ENCODE measurements at regions not wholly inside any gene's neighbourhood (a gene's known extent, or its start where the extent isn't known, plus 50 kb on each side); places are given as distances from the start of the nearest gene placed in this dataset.

DNA sequence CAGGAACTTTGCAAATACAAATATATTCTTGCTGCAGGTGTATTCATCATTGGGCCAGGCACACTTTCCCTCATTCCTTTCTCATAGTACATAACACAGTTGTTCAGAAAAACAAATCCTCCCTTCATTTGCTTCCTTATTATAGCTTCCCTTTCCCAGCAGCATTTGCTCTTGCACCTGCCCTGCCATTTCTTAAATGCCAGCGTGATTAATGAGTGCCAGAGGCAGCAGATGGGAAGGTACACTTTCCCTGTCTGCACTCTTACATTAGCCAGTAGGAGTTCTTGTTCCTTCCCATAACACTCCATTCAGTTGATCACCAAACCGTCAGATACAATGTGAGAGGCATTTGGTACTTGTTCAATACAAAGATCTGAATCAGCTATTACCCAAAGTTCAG, 128.5 kb upstream of the GAP43 start:
- H3K9me3 ChIP-seq (ENCODE audit: control insufficient read depth, low read length) = no peaks in the 10 kb centered on the region
- H3K36me3 ChIP-seq (ENCODE audit: control insufficient read depth, insufficient read depth, low read length) = no peaks in the 10 kb centered on the region
- 75 to 88% methylated on average over 1 to 2 of the region's 2 CpGs for WGBS, 2 experiments (ENCODE audit: insufficient coverage in 2 of 2)
- no peak overlapping the region for H3K27ac ChIP-seq (ENCODE audit: low read depth, low read length, severe bottlenecking)
- H3K4me1 ChIP-seq (ENCODE audit: control insufficient read depth, insufficient read depth, low read length, poor library complexity, severe bottlenecking) = peaks cover 4% of the 10 kb centered on the region
- no peak overlapping the region for H3K4me3 ChIP-seq (ENCODE audit: extremely low read depth, insufficient read depth, low read length, poor library complexity, severe bottlenecking)

DNA sequence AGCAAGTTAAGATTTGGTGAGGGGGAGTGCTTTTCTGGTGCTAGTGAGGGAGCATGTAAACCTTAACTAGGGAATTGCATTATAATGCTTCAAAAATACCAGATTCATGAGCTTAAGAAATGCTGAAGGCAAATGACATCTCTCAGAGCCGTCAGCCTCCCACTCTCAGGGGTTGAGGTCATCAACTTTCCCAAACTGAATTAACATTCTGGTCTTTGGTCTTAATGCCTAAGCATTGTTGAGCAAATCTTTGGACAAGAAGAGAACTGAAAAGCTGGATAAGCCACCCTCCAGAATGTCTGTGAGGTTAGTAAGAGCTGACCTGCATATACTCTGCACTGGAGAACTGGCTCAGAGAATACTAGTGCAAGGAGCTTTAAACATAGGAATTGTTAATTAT, 124.9 kb upstream of the GAP43 start:
- Histone ChIP-seq H3K9me3 (ENCODE audit: control insufficient read depth, low read length) (no peaks in the 10 kb centered on the region), H3K4me1 (ENCODE audit: control insufficient read depth, insufficient read depth, low read length, poor library complexity, severe bottlenecking) (peaks cover 4% of the 10 kb centered on the region), H3K27ac (ENCODE audit: low read depth, low read length, severe bottlenecking) (no peak overlapping the region), H3K4me3 (ENCODE audit: extremely low read depth, insufficient read depth, low read length, poor library complexity, severe bottlenecking) (no peak overlapping the region), H3K36me3 (ENCODE audit: control insufficient read depth, insufficient read depth, low read length) (no peaks in the 10 kb centered on the region)
- WGBS, 2 experiments (ENCODE audit: insufficient coverage in 2 of 2) = no CpG with 5 or more reads among the region's 1 CpG

DNA sequence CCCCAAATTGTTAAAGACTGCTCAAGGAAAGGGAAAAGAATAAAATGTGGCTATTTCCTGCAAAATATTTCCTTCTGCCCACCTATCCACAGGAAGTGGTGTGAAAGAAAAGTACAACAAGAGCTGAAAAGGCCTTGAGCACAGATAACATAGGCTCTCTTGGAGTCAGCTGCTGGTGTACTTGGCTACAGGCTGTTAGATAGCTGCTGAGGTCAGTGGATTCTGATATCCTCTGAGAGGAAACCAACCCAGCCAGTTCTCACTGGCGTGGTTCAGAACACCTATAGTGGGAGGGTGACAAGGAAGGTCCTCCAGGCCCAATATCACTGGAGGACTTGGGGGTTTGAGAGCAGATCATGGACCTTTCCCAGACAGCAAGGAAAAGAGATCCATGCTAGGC, 124.4 kb upstream of the GAP43 start:
- WGBS, 2 experiments (ENCODE audit: insufficient coverage in 2 of 2) = no CpG with 5 or more reads among the region's 1 CpG
- Histone ChIP-seq H3K36me3 (ENCODE audit: control insufficient read depth, insufficient read depth, low read length) (no peaks in the 10 kb centered on the region), H3K4me3 (ENCODE audit: extremely low read depth, insufficient read depth, low read length, poor library complexity, severe bottlenecking) (no peak overlapping the region), H3K9me3 (ENCODE audit: control insufficient read depth, low read length) (no peaks in the 10 kb centered on the region), H3K4me1 (ENCODE audit: control insufficient read depth, insufficient read depth, low read length, poor library complexity, severe bottlenecking) (peaks cover 4% of the 10 kb centered on the region), H3K27ac (ENCODE audit: low read depth, low read length, severe bottlenecking) (no peak overlapping the region)

DNA sequence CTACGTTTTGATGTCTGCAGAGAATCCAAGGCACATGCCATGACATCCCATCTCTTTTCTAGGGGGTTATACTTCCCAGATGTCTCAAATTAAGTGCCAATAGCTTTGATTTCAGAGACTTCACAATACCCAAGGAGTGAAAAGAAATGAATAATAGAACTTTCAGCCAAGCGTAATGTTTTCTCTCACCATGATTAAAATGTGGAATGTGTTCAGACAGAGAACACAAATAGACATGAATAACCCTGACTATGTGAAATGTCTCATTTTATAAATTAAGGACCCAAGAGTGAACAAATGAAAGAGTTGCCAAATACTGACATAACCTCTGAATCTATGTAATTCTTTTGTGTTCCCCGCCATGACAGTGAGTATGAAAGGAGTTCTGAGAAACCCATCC, 123.6 kb upstream of the GAP43 start:
- Histone ChIP-seq H3K36me3 (ENCODE audit: control insufficient read depth, insufficient read depth, low read length) (no peaks in the 10 kb centered on the region), H3K27ac (ENCODE audit: low read depth, low read length, severe bottlenecking) (no peak overlapping the region), H3K9me3 (ENCODE audit: control insufficient read depth, low read length) (no peaks in the 10 kb centered on the region), H3K4me1 (ENCODE audit: control insufficient read depth, insufficient read depth, low read length, poor library complexity, severe bottlenecking) (peaks cover 4% of the 10 kb centered on the region), H3K4me3 (ENCODE audit: extremely low read depth, insufficient read depth, low read length, poor library complexity, severe bottlenecking) (no peak overlapping the region)
- WGBS, 2 experiments (ENCODE audit: insufficient coverage in 2 of 2) = 83 to 90% methylated on average over 2 of the region's 3 CpGs

DNA sequence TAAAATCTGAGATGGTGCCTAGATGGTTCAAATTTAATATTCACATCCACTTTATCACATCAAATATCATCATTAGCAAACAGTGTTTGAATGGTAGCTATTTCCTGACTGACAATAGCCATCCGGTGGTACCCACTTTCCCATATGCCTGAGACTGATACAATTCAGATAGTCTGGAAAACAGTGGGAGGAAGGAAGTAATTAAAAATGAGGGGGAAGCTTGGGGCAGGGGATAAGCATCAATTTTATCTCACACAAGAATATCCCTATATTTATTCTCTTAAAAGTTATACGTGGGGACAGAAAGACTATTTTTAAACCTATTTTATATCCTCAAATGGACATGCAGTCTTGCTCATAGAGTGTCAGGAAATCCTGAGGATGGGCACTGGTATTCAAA, 122.5 kb upstream of the GAP43 start:
- 80% methylated on average over 1 of the region's 2 CpGs; no CpG with 5 or more reads in 1 of the 2 experiments for WGBS, 2 experiments (ENCODE audit: insufficient coverage in 2 of 2)
- Histone ChIP-seq H3K4me1 (ENCODE audit: control insufficient read depth, insufficient read depth, low read length, poor library complexity, severe bottlenecking) (peaks cover 4% of the 10 kb centered on the region), H3K36me3 (ENCODE audit: control insufficient read depth, insufficient read depth, low read length) (no peaks in the 10 kb centered on the region), H3K27ac (ENCODE audit: low read depth, low read length, severe bottlenecking) (peak overlapping the region; percentile 39), H3K4me3 (ENCODE audit: extremely low read depth, insufficient read depth, low read length, poor library complexity, severe bottlenecking) (no peak overlapping the region), H3K9me3 (ENCODE audit: control insufficient read depth, low read length) (peaks cover 9% of the 10 kb centered on the region)

DNA sequence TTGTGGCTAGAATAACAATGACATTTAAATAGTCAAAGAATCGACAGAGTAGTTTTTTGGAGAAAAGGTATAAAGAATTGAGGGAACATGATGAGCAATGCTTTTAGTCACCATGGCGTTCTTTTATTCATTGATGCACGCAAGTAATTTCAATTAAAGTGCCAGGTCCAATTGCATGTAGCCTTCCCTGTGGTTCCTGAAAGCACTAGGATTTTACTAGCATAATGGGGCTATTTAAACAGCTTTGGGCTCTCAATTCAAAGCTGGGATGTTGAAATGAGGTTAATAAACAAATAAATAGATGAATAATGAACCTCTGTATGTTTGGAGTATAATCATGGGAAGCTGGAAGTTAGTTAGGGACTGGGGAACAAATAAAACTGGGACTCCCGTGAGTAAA, 121.2 kb upstream of the GAP43 start:
- Histone ChIP-seq H3K4me1 (ENCODE audit: control insufficient read depth, insufficient read depth, low read length, poor library complexity, severe bottlenecking) (peaks cover 4% of the 10 kb centered on the region), H3K27ac (ENCODE audit: low read depth, low read length, severe bottlenecking) (no peak overlapping the region), H3K36me3 (ENCODE audit: control insufficient read depth, insufficient read depth, low read length) (no peaks in the 10 kb centered on the region), H3K9me3 (ENCODE audit: control insufficient read depth, low read length) (peaks cover 11% of the 10 kb centered on the region), H3K4me3 (ENCODE audit: extremely low read depth, insufficient read depth, low read length, poor library complexity, severe bottlenecking) (no peak overlapping the region)
- whole genome bisulfite sequencing, 2 experiments (ENCODE audit: insufficient coverage in 2 of 2) = 86 to 90% methylated on average over 2 to 3 of the region's 4 CpGs

DNA sequence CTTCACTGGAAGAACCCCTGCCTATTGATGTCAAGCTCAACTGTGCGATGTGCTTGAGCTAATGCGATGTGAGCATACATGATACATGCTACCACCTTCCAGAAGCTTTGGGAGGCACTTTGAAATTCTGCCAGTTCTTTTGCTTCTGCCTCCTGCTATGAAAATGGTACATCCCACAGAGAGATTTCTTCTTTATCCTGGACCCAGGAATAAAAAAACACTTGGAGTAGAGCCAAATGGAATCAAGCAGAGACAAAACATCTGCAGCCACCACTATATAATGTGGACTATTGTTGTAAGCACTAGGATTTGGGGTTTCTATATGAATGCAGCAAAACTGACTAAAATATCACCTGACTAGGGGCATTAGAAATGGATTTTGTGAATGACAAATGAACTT, 119.9 kb upstream of the GAP43 start:
- 77 to 86% methylated on average over 2 of the region's 2 CpGs for WGBS, 2 experiments (ENCODE audit: insufficient coverage in 2 of 2)
- no peak overlapping the region for H3K27ac ChIP-seq (ENCODE audit: low read depth, low read length, severe bottlenecking)
- H3K36me3 ChIP-seq (ENCODE audit: control insufficient read depth, insufficient read depth, low read length) = no peaks in the 10 kb centered on the region
- H3K4me3 ChIP-seq (ENCODE audit: extremely low read depth, insufficient read depth, low read length, poor library complexity, severe bottlenecking) = no peak overlapping the region
- H3K9me3 ChIP-seq (ENCODE audit: control insufficient read depth, low read length) = peaks cover 11% of the 10 kb centered on the region
- H3K4me1 ChIP-seq (ENCODE audit: control insufficient read depth, insufficient read depth, low read length, poor library complexity, severe bottlenecking) = peaks cover 4% of the 10 kb centered on the region

DNA sequence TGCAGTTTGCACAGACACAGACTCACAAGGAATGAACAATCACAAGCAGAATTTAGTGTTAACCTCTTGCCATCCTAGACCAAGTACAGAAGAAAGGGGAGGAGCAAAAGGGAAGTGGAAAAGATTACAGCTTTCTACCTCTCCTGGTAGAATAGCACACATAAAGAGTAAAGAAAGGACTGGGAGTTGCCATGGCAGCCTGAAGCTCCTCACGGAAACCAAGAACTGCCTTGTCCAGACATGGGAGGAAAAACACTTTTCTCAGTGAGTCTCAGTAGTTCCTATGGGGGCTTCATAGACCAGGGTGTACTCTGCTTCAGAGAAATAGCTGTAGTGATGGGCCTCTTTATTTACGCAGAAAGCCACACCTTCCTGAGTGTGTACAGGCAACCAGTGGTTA, 114.7 kb upstream of the GAP43 start:
- H3K4me3 ChIP-seq (ENCODE audit: extremely low read depth, insufficient read depth, low read length, poor library complexity, severe bottlenecking) = no peak overlapping the region
- H3K36me3 ChIP-seq (ENCODE audit: control insufficient read depth, insufficient read depth, low read length) = no peaks in the 10 kb centered on the region
- WGBS, 2 experiments (ENCODE audit: insufficient coverage in 2 of 2) = 50 to 78% methylated on average over 1 of the region's 2 CpGs
- H3K27ac ChIP-seq (ENCODE audit: low read depth, low read length, severe bottlenecking) = no peak overlapping the region
- peaks cover 5% of the 10 kb centered on the region for H3K4me1 ChIP-seq (ENCODE audit: control insufficient read depth, insufficient read depth, low read length, poor library complexity, severe bottlenecking)
- peaks cover 11% of the 10 kb centered on the region for H3K9me3 ChIP-seq (ENCODE audit: control insufficient read depth, low read length)

DNA sequence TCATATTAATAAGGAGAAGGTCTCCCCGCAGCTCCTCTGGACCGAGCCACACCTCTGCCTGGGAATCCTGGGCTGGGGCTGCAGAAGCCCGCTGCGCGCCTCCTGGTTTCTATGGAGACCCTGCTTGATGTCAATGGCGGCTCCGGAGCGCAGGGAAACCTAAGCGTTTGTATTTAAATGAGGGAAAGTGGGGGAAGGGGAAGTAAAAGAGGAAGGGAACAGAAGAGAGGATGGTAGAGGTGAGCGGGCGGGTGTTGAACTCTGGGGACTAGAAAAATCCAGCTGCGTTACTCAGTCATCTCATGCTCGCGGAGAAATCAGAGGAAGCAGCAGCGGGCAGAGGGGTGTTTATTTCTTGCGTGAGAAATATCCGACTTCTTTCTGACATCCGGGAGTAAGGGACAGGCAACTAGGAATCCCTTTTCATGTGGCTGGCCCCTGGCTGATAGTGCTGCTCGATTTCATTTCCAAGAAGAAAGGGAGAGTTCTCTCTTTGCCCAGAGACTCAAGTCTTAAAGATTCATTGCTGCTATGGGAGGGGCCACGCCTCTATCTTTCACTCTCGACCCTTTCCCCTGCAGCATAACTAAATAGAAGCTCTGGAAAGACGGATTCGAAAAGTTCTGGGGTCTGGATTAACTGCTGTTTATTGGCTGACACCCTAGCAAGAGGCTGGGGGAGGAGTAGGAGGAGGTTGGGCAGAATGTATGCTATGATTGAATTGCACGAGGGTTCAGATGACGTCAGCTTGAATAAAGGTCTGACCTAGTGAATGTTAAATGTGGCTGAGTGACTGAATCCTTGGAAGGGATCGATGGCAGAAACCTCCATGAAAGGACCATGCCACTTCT, 110.5 kb upstream of the GAP43 start:
- Histone ChIP-seq H3K4me1 (ENCODE audit: control insufficient read depth, insufficient read depth, low read length, poor library complexity, severe bottlenecking) (peaks cover 5% of the 10 kb centered on the region), H3K9me3 (ENCODE audit: control insufficient read depth, low read length) (no peaks in the 10 kb centered on the region), H3K27ac (ENCODE audit: low read depth, low read length, severe bottlenecking) (peak overlapping the region; percentile 70), H3K36me3 (ENCODE audit: control insufficient read depth, insufficient read depth, low read length) (no peaks in the 10 kb centered on the region), H3K4me3 (ENCODE audit: extremely low read depth, insufficient read depth, low read length, poor library complexity, severe bottlenecking) (peak overlapping the region; percentile 41)
- 1 to 2% methylated on average over 16 to 20 of the region's 26 CpGs for WGBS, 2 experiments (ENCODE audit: insufficient coverage in 2 of 2)

DNA sequence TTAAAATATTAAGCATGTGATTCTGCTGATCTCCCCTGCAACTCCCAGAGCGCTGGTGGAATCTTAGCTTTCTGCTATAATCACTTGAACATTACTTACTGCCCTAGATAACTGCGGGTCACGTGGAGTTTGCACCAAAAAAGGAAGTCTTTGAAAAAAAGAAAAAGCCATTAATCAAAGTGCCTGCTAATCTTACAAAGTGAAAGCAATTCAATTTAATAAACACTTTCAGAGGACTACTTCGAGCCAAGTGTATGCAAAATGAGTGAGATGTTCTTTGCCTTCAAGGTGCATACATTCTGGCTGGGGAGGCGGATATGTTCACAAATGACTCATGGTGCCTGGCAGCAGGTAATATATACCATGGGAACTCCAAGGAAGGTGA, 109.9 kb upstream of the GAP43 start:
- Histone ChIP-seq H3K4me3 (ENCODE audit: extremely low read depth, insufficient read depth, low read length, poor library complexity, severe bottlenecking) (no peak overlapping the region), H3K9me3 (ENCODE audit: control insufficient read depth, low read length) (no peaks in the 10 kb centered on the region), H3K36me3 (ENCODE audit: control insufficient read depth, insufficient read depth, low read length) (no peaks in the 10 kb centered on the region), H3K27ac (ENCODE audit: low read depth, low read length, severe bottlenecking) (peak overlapping the region; percentile 70), H3K4me1 (ENCODE audit: control insufficient read depth, insufficient read depth, low read length, poor library complexity, severe bottlenecking) (peaks cover 10% of the 10 kb centered on the region)
- 70 to 94% methylated on average over 3 to 5 of the region's 5 CpGs for WGBS, 2 experiments (ENCODE audit: insufficient coverage in 2 of 2)

DNA sequence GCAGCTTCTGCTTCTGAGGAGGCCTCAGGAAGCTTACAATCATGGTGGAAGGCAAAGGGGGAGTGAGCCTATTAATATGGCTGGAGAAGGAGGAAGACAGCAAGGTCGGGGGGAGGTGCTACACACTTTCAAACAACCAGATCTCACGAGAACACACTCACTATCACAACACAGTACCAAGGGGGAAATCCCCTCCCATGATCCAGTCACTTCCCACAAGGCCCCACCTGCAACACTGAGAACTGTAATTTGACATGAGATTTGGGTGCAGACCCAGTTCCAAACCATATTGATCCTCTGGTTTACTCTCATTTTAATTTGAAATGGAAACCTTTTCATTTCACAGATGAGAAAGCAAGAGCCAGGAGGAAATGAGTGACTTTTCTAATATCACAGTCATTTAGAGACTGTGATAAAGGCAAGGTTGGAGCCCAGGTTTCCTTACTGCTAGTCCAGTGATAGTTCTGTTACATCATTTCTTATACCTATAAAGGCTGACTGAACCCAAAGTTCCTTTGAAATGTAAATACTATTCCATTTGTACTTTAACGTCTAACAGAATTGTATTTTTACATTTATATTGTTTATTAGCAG, 105.8 kb upstream of the GAP43 start:
- H3K9me3 ChIP-seq (ENCODE audit: control insufficient read depth, low read length) = no peaks in the 10 kb centered on the region
- H3K27ac ChIP-seq (ENCODE audit: low read depth, low read length, severe bottlenecking) = no peak overlapping the region
- H3K4me1 ChIP-seq (ENCODE audit: control insufficient read depth, insufficient read depth, low read length, poor library complexity, severe bottlenecking) = peaks cover 9% of the 10 kb centered on the region
- 100% methylated on average over 1 of the region's 3 CpGs; no CpG with 5 or more reads in 1 of the 2 experiments for WGBS, 2 experiments (ENCODE audit: insufficient coverage in 2 of 2)
- H3K36me3 ChIP-seq (ENCODE audit: control insufficient read depth, insufficient read depth, low read length) = no peaks in the 10 kb centered on the region
- no peak overlapping the region for H3K4me3 ChIP-seq (ENCODE audit: extremely low read depth, insufficient read depth, low read length, poor library complexity, severe bottlenecking)
